ENCODE measurements at regions not wholly inside any gene's neighbourhood (a gene's known extent, or its start where the extent isn't known, plus 50 kb on each side); places are given as distances from the start of the nearest gene placed in this dataset.

GRCh38 chr3:21294768-21295167, 456.2 kb downstream of the ZNF385D start:
- no peak for TF ChIP-seq CTCF (IDR thresholded peaks at IDR 0.05; ENCODE audit: low read depth, low read length)
- H3K4me3 ChIP-seq (replicated peaks in 1 of 2; ENCODE audit: low read depth in 2 of 2, low read length in 2 of 2), result no peak overlapping the region
- peak; percentile 46 to 64 for DNase-seq (ENCODE audit: low read depth in 2 of 2)

DNA sequence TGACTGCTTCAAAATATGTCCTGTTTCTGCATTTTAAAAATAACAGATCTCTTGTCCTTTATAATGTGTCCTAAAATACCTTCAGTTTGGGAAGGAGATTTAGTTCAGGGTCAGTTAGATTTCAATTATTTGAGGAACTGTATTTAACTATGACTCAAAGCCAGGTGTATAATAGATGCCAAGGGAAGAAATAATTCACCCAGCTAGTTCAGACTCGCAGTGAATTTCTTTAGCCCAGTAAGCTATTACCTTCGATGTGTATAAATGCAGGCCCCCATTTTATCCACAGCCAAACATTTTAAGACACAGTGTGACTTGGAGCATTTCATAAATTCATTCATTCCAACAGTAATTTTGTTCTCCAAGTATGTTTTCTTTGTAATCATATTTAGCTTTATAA, 458.0 kb downstream of the ZNF385D start:
- TF ChIP-seq CTCF (IDR thresholded peaks at IDR 0.05; ENCODE audit: low read depth, low read length), result no peak
- H3K4me3 ChIP-seq (replicated peaks in 1 of 2; ENCODE audit: low read depth in 2 of 2, low read length in 2 of 2), result no peak overlapping the region
- DNase-seq (ENCODE audit: low read depth in 2 of 2), result no peak

DNA sequence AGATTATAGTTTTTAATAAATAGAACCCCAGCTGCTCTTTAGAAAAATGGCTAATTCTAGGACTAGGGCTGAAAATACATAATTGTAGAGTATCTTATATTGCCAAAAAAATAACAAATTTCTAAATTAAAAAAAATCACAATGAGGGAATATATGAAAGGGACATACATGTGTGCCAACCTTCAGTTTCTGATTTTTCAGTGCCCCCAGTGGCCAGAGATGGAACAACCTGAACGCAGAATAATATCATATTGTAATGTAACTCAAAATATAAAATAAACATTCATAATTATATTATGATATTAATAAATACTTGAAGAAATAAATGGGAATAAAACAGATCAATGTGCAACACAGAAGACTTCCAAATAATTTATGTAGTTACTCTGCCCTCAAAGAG, 460.5 kb downstream of the ZNF385D start:
- DNase-seq (ENCODE audit: low read depth in 2 of 2), result peak; percentile 3 to 9
- peak; percentile 68 for TF ChIP-seq CTCF (IDR thresholded peaks at IDR 0.05; ENCODE audit: low read depth, low read length)

GRCh38 chr3:21274079-21274571, 476.9 kb downstream of the ZNF385D start:
- no peak overlapping the region for H3K4me3 ChIP-seq (replicated peaks in 1 of 2; ENCODE audit: low read depth in 2 of 2, low read length in 2 of 2)
- no peak for TF ChIP-seq CTCF (IDR thresholded peaks at IDR 0.05; ENCODE audit: low read depth, low read length)
- peak; percentile 19 to 63 for DNase-seq (ENCODE audit: low read depth in 2 of 2)

More for the DNA sequence above, 460.5 kb downstream of the ZNF385D start:
- no peak overlapping the region for H3K4me3 ChIP-seq (replicated peaks in 1 of 2; ENCODE audit: low read depth in 2 of 2, low read length in 2 of 2)

- peak; percentile 59 to 77 for DNase-seq (ENCODE audit: low read depth in 2 of 2)
- TF ChIP-seq CTCF (IDR thresholded peaks at IDR 0.05; ENCODE audit: low read depth, low read length), result no peak
- no peak overlapping the region for H3K4me3 ChIP-seq (replicated peaks in 1 of 2; ENCODE audit: low read depth in 2 of 2, low read length in 2 of 2)
Measured at GRCh38 chr3:21273259-21274025, 477.6 kb downstream of the ZNF385D start.

- H3K4me3 ChIP-seq (replicated peaks in 1 of 2; ENCODE audit: low read depth in 2 of 2, low read length in 2 of 2), result no peak overlapping the region
- no peak for DNase-seq (ENCODE audit: low read depth in 2 of 2)
- TF ChIP-seq CTCF (IDR thresholded peaks at IDR 0.05; ENCODE audit: low read depth, low read length), result no peak
Measured at GRCh38 chr3:21271606-21272016, 479.4 kb downstream of the ZNF385D start.

Measured in cardiac fibroblast (primary cell).